KMS-11 (cell line): ENCODE measurements at regions not wholly inside any gene's neighbourhood (a gene's known extent, or its start where the extent isn't known, plus 50 kb on each side); places are given as distances from the start of the nearest gene placed in this dataset.
"Not testable (repeated sequence)": the region's sequence is repeated elsewhere in the genome, so short reads cannot be mapped to it uniquely, and the experiment has no call there.

Source experiments
- H2AFZ ChIP-seq: fragments of 200-600 bp; sonication (generic); 2 replicates; pipeline ENCODE4 v1.6.1; 2016; ENCODE audit warnings: antibody characterized with exemption, mixed run types, low read depth
- H3K27ac ChIP-seq: fragments of 200-600 bp; sonication (generic); 2 replicates; pipeline ENCODE4 v1.6.1; 2016; ENCODE audit warnings: mild to moderate bottlenecking, mixed run types
- H3K27me3 ChIP-seq: fragments of 200-600 bp; sonication (generic); 2 replicates; pipeline ENCODE4 v1.6.1; 2017; ENCODE audit warnings: mild to moderate bottlenecking, low read depth, mixed run types, moderate library complexity; ENCODE audit not compliant: insufficient read depth
- H3K36me3 ChIP-seq: fragments of 200-600 bp; sonication (generic); 2 replicates; pipeline ENCODE4 v1.6.1; 2017; ENCODE audit warnings: mild to moderate bottlenecking, mixed run types; ENCODE audit not compliant: insufficient read depth
- H3K4me1 ChIP-seq: fragments of 200-600 bp; sonication (generic); 2 replicates; pipeline ENCODE4 v1.6.1; 2016; ENCODE audit warnings: mild to moderate bottlenecking, low read depth, mixed run types; ENCODE audit not compliant: poor library complexity, severe bottlenecking
- H3K4me2 ChIP-seq: fragments of 200-600 bp; sonication (generic); 2 replicates; pipeline ENCODE4 v1.7.0; 2016; ENCODE audit warnings: mild to moderate bottlenecking, mixed run types
- H3K4me3 ChIP-seq: fragments of 200-600 bp; sonication (generic); IDR thresholded peaks from 2 replicates; pipeline ENCODE4 v1.6.1; 2017; ENCODE audit warnings: low read depth, low read length, mixed read lengths; ENCODE audit not compliant: insufficient read depth
- H3K79me2 ChIP-seq: fragments of 200-600 bp; sonication (generic); 2 replicates; pipeline ENCODE4 v1.6.1; 2016; ENCODE audit warnings: low read depth, mixed run types; ENCODE audit not compliant: insufficient read depth
- H3K9ac ChIP-seq: fragments of 200-600 bp; sonication (generic); 2 replicates; pipeline ENCODE4 v1.6.1; 2016; ENCODE audit warnings: mild to moderate bottlenecking, mixed run types
- H4K20me1 ChIP-seq: fragments of 200-600 bp; sonication (generic); 2 replicates; pipeline ENCODE4 v1.6.1; 2016; ENCODE audit warnings: mild to moderate bottlenecking, mixed run types; ENCODE audit not compliant: insufficient read depth
- CTCF ChIP-seq: fragments of 200-600 bp; sonication (generic); conservative IDR thresholded peaks from 2 replicates; pipeline ENCODE4 v1.6.1; 2017; ENCODE audit warnings: low read depth, mild to moderate bottlenecking, antibody characterized with exemption, low read length, moderate library complexity, mixed read lengths

DNA sequence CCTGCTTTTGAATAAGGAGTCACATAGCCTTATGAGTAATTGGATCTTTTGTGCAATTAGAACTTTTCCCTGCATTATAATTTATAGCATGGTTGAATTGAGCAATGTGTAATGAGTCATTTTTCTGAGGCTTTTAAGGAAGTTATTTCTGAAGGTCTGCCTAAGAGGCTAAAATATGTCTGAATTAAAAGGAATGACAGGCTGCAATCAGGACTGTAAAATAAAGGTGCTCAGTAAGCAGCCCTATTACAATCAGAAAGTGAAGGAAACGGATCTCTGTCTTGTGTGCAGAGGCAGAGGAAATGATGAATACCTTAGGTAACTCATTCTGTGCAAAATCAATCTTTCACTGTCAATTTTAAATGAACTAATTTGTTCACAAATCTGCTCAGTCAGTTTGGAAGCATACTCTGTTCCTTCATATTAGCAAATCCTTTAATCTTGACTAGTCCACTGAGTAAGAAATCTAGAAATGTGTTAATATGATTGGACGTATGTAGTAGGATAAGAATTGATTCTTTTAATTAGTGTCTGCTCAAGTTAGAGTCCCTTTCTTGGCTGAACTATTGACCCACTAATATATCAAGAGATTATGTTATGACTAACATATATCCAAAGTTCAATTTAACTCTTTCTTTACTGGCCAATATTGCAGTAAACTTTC, 290.1 kb downstream of the ZIC1 start:
- Histone ChIP-seq H3K36me3 (no peaks in the 10 kb centered on the region), H3K27me3 (no peaks in the 10 kb centered on the region), H3K4me3 (no peak overlapping the region), H3K4me2 (no peak overlapping the region), H2AFZ (no peak overlapping the region), H3K4me1 (no peaks in the 10 kb centered on the region), H3K27ac (no peak overlapping the region), H4K20me1 (no peaks in the 10 kb centered on the region), H3K79me2 (no peaks in the 10 kb centered on the region), H3K9ac (no peak overlapping the region)
- TF ChIP-seq CTCF, result no peak

DNA sequence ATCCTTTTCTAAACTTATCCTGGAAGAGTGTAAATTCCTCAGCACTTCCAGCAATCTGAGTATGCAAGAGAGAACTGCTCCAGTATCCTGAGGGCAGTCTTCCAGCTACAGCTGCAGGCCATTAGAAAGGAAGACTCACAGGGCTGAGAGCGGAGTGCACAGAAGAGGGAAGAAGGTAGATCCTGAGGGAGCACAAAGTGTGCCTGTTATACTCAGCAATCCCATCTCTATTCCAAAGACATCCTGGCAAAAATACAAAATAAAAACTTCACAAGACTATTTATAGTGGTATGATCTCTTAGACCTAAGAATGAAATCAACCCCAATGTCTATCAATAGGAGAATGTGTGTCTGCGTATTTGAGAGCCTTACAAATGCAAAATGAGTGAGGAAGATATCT, 292.0 kb downstream of the ZIC1 start:
- Histone ChIP-seq H2AFZ (no peak overlapping the region), H3K36me3 (no peaks in the 10 kb centered on the region), H3K4me3 (no peak overlapping the region), H3K79me2 (no peaks in the 10 kb centered on the region), H3K4me2 (no peak overlapping the region), H3K9ac (no peak overlapping the region), H3K27me3 (no peaks in the 10 kb centered on the region), H3K4me1 (no peaks in the 10 kb centered on the region), H4K20me1 (no peaks in the 10 kb centered on the region), H3K27ac (no peak overlapping the region)
- TF ChIP-seq CTCF, result no peak

GRCh38 chr3:147702509-147702908, 293.3 kb downstream of the ZIC1 start:
- Histone ChIP-seq H3K79me2 (no peaks in the 10 kb centered on the region), H3K9ac (no peak overlapping the region), H3K4me1 (no peaks in the 10 kb centered on the region), H3K4me3 (no peak overlapping the region), H3K36me3 (no peaks in the 10 kb centered on the region), H3K27me3 (no peaks in the 10 kb centered on the region), H3K4me2 (no peak overlapping the region), H3K27ac (no peak overlapping the region), H4K20me1 (no peaks in the 10 kb centered on the region), H2AFZ (no peak overlapping the region)
- TF ChIP-seq CTCF, result no peak

- H3K9ac ChIP-seq, result no peak overlapping the region
- H2AFZ ChIP-seq, result no peak overlapping the region
These were observed 296.5 kb downstream of the ZIC1 start for GRCh38 chr3:147705651-147706051.

DNA sequence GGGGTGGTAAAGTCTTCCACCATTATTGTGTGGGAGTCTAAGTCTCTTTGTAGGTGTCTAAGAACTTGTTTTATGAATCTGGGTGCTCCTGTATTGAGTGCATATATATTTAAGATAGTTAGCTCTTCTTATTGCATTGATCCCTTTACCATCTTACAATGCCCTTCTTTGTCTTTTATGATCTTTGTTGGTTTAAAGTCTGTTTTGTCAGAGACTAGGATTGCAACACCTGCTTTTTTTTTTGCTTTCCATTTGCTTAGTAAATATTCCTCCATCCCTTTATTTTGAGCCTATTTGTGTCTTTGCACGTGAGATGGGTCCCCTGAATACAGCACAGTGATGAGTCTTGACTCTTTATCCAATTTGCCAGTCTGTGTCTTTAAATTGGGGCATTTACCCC, 301.6 kb downstream of the ZIC1 start:
- H3K9ac ChIP-seq, H3K36me3 ChIP-seq, H3K27ac ChIP-seq, H4K20me1 ChIP-seq, H3K4me1 ChIP-seq, H3K4me2 ChIP-seq, H3K4me3 ChIP-seq, H2AFZ ChIP-seq, H3K79me2 ChIP-seq, H3K27me3 ChIP-seq: not testable (repeated sequence)

More at GRCh38 chr3:147705651-147706051, 296.5 kb downstream of the ZIC1 start:
- no peak overlapping the region for H3K4me2 ChIP-seq
- no peak overlapping the region for H3K4me3 ChIP-seq
- H3K4me1 ChIP-seq, result no peaks in the 10 kb centered on the region
- no peak overlapping the region for H3K27ac ChIP-seq
- no peaks in the 10 kb centered on the region for H4K20me1 ChIP-seq
- TF ChIP-seq CTCF, result no peak
- H3K79me2 ChIP-seq, result no peaks in the 10 kb centered on the region
- no peaks in the 10 kb centered on the region for H3K27me3 ChIP-seq
- no peaks in the 10 kb centered on the region for H3K36me3 ChIP-seq
